ENCODE measurements at regions not wholly inside any gene's neighbourhood (a gene's known extent, or its start where the extent isn't known, plus 50 kb on each side); places are given as distances from the start of the nearest gene placed in this dataset.

- TF ChIP-seq CTCF (IDR thresholded peaks at IDR 0.05; ENCODE audit: insufficient read depth, low read length) (no peak), SPI1 (IDR thresholded peaks at IDR 0.05; ENCODE audit: borderline replicate concordance, low read depth) (no peak), POLR2AphosphoS5 (IDR thresholded peaks at IDR 0.05; ENCODE audit: low read depth) (no peak), REST (IDR thresholded peaks at IDR 0.05; ENCODE audit: insufficient replicate concordance, low read depth) (no peak), GABPA (IDR thresholded peaks at IDR 0.05; ENCODE audit: low read depth) (no peak)
Observed at GRCh38 chr14:26339381-26339780, 258.5 kb downstream of the NOVA1 start.
